NT2/D1 (cell line): ENCODE measurements at regions not wholly inside any gene's neighbourhood (a gene's known extent, or its start where the extent isn't known, plus 50 kb on each side); places are given as distances from the start of the nearest gene placed in this dataset.

ENCODE experiments used
- YY1 ChIP-seq: IDR thresholded peaks from 2 replicates; pipeline ENCODE4 v1.6.1; 2011; ENCODE audit not compliant: insufficient read length, insufficient read depth
- ZNF274 ChIP-seq: IDR thresholded peaks from 2 replicates; pipeline ENCODE4 v1.6.1; 2011; ENCODE audit warnings: mild to moderate bottlenecking, low read depth, low read length

GRCh38 chr3:67831262-67831661 lies 176.8 kb upstream of the SUCLG2 start:
- TF ChIP-seq YY1 (no peak), ZNF274 (no peak)
